SK-N-SH (cell line): ENCODE measurements at regions not wholly inside any gene's neighbourhood (a gene's known extent, or its start where the extent isn't known, plus 50 kb on each side); places are given as distances from the start of the nearest gene placed in this dataset.

ENCODE experiments used
- CTCF ChIA-PET: fragments of 300-600, 350-600 bp; formaldehyde crosslinking; extraction: SDS; loops from one replicate; lab custom pipeline; 2021; lab: Yijun Ruan, JAX
- POLR2A ChIA-PET: fragments of 350-600 bp; sonication (Branson Sonifier 250); formaldehyde crosslinking; extraction: SDS; loops from one replicate; lab custom pipeline; 2020; ENCODE audit warnings: antibody characterized with exemption, inconsistent platforms; lab: Yijun Ruan, JAX
- DNase-seq: peaks from one replicate; pipeline ENCODE4 v3.0.0; 2012
- H2AFZ ChIP-seq: fragments of 200-600 bp; sonication (generic); 2 replicates; pipeline ENCODE4 v1.8.1; 2016; ENCODE audit warnings: antibody characterized with exemption, mild to moderate bottlenecking, low read depth
- H3F3A ChIP-seq: fragments of 200-600 bp; sonication (generic); replicated peaks from 2 replicates; pipeline ENCODE3; 2016; ENCODE audit warnings: antibody characterized with exemption, mild to moderate bottlenecking; ENCODE audit not compliant: insufficient read depth
- H3K27ac ChIP-seq, 2 experiments: fragments of 200-500 bp in 1 of 2; fragments of 200-600 bp in 1 of 2; sonication (Bioruptor generic) in 1 of 2; sonication (generic), shearing (Covaris generic) in 1 of 2; 2 replicates each; pipeline versions ENCODE4 v1.5.1 to v1.6.1; 2014 to 2016; ENCODE audit warnings: low read depth in 2 of 2, inconsistent platforms in 1 of 2, low read length in 1 of 2, mild to moderate bottlenecking in 1 of 2, mixed read lengths in 1 of 2
- H3K27me3 ChIP-seq: fragments of 200-600 bp; sonication (generic), shearing (Covaris generic); 2 replicates; pipeline ENCODE4 v1.6.1; 2016; ENCODE audit warnings: mixed run types; ENCODE audit not compliant: insufficient read depth
- H3K36me3 ChIP-seq, 2 experiments: fragments of 200-500 bp in 1 of 2; fragments of 200-600 bp in 1 of 2; sonication (Bioruptor generic) in 1 of 2; sonication (generic) in 1 of 2; replicated peaks in 1 of 2; 2 replicates each; pipeline versions ENCODE3 to v1.5.1; 2014 to 2016; ENCODE audit warnings: low read length in 1 of 2, mild to moderate bottlenecking in 1 of 2; ENCODE audit not compliant: insufficient read depth in 2 of 2, control insufficient read depth in 1 of 2
- H3K4me1 ChIP-seq, 2 experiments: fragments of 200-500 bp in 1 of 2; fragments of 200-600 bp in 1 of 2; sonication (Bioruptor generic) in 1 of 2; sonication (generic), shearing (Covaris generic) in 1 of 2; 2 replicates each; pipeline versions ENCODE4 v1.5.1 to v1.6.1; 2014 to 2016; ENCODE audit warnings: low read depth in 1 of 2, low read length in 1 of 2, mixed run types in 1 of 2; ENCODE audit not compliant: insufficient read depth in 2 of 2, control insufficient read depth in 1 of 2
- H3K4me2 ChIP-seq: fragments of 200-600 bp; sonication (generic), shearing (Covaris generic); 2 replicates; pipeline ENCODE4 v1.6.1; 2017; ENCODE audit warnings: mixed run types
- H3K4me3 ChIP-seq, 2 experiments: fragments of 200-500 bp in 1 of 2; fragments of 200-600 bp in 1 of 2; sonication (Bioruptor generic) in 1 of 2; sonication (generic), shearing (Covaris generic) in 1 of 2; 2 replicates each; pipeline versions ENCODE4 v1.5.1 to v1.8.1; 2014 to 2016; ENCODE audit warnings: low read depth in 2 of 2, inconsistent platforms in 1 of 2, low read length in 1 of 2, mild to moderate bottlenecking in 1 of 2, mixed read lengths in 1 of 2, moderate library complexity in 1 of 2
- H3K79me2 ChIP-seq: fragments of 200-600 bp; sonication (generic); 2 replicates; pipeline ENCODE4 v1.8.1; 2017; ENCODE audit warnings: mild to moderate bottlenecking; ENCODE audit not compliant: insufficient read depth
- H3K9ac ChIP-seq: fragments of 200-600 bp; sonication (generic); 2 replicates; pipeline ENCODE4 v1.6.1; 2017; ENCODE audit warnings: mixed run types
- H3K9me2 ChIP-seq: fragments of 200-600 bp; sonication (generic); 2 replicates; pipeline ENCODE4 v1.6.1; 2017; ENCODE audit warnings: mixed run types
- H3K9me3 ChIP-seq: fragments of 200-600 bp; sonication (generic); 2 replicates; pipeline ENCODE4 v1.6.1; 2017; ENCODE audit warnings: mixed run types, mild to moderate bottlenecking, moderate library complexity
- H4K20me1 ChIP-seq: fragments of 200-600 bp; sonication (generic); 2 replicates; pipeline ENCODE4 v1.6.1; 2017; ENCODE audit warnings: mild to moderate bottlenecking, mixed run types; ENCODE audit not compliant: insufficient read depth
- EZH2phosphoT487 ChIP-seq: fragments of 200-600 bp; sonication (generic); IDR thresholded peaks from 2 replicates; pipeline ENCODE4 v1.6.1; 2017; ENCODE audit warnings: low read depth, mixed run types, mild to moderate bottlenecking, antibody characterized with exemption, moderate library complexity, borderline replicate concordance
- IRF3 ChIP-seq: fragments of 150-350 bp; IDR thresholded peaks from 2 replicates; pipeline ENCODE4 v1.6.1; 2016; ENCODE audit warnings: mild to moderate bottlenecking, low read depth, low read length
- JUND ChIP-seq: IDR thresholded peaks from 2 replicates; pipeline ENCODE4 v1.4.0; 2012
- MEF2A ChIP-seq: IDR thresholded peaks from 2 replicates; pipeline ENCODE4 v1.4.0; 2012; ENCODE audit warnings: low read depth, borderline replicate concordance
- MXI1 ChIP-seq: IDR thresholded peaks from 2 replicates; pipeline ENCODE4 v1.6.1; 2012; ENCODE audit warnings: mild to moderate bottlenecking, low read depth, low read length, improper control_type of control experiment
- NFIC ChIP-seq: IDR thresholded peaks from 2 replicates; pipeline ENCODE4 v1.4.0; 2012; ENCODE audit warnings: borderline replicate concordance
- POLR2AphosphoS5 ChIP-seq: IDR thresholded peaks from 2 replicates; pipeline ENCODE4 v1.6.1; 2012; ENCODE audit warnings: low read depth, low read length
- REST ChIP-seq: IDR thresholded peaks from 2 replicates; pipeline ENCODE4 v1.6.1; 2012; ENCODE audit warnings: mild to moderate bottlenecking, low read depth, low read length, moderate library complexity
- RFX5 ChIP-seq: IDR thresholded peaks from 2 replicates; pipeline ENCODE4 v1.6.1; 2012; ENCODE audit warnings: mild to moderate bottlenecking, improper control_type of control experiment, low read length
- SIN3A ChIP-seq: IDR thresholded peaks from 2 replicates; pipeline ENCODE4 v1.6.1; 2012; ENCODE audit warnings: low read depth, mild to moderate bottlenecking, low read length, moderate library complexity, borderline replicate concordance
- TAF1 ChIP-seq: IDR thresholded peaks from 2 replicates; pipeline ENCODE4 v1.6.1; 2012; ENCODE audit warnings: low read depth, mild to moderate bottlenecking, low read length, moderate library complexity, borderline replicate concordance
- TEAD4 ChIP-seq: IDR thresholded peaks from 2 replicates; pipeline ENCODE4 v1.4.0; 2012; ENCODE audit warnings: mild to moderate bottlenecking, borderline replicate concordance; ENCODE audit not compliant: insufficient read depth
- WGBS: methylation state at CpG from one replicate; pipeline ENCODE4 v1.1.6; 2017; ENCODE audit warnings: low lambda C conversion rate; 5-methylcytosine and 5-hydroxymethylcytosine counted together

DNA sequence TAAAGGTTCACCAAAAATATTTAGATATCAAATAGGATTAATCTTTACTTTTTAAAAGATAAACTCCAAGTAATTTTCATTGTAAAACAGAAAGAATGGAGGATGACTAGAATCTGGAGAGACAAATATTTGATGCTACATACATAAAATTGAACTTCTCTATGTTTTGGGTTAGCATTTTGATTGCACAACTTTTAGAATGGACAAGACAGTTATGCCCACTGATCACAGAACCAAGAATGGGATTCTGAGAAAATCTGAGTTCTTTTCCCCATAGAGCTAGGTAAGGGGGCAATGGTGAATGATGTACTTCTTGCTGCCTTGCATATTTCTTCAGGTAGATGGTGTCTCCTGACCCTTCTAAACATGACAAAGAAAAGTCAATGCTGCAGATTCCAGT is 191.2 kb upstream of the ZEB2 start (continued):
- TF ChIP-seq REST (no peak), EZH2phosphoT487 (no peak), NFIC (no peak)

DNA sequence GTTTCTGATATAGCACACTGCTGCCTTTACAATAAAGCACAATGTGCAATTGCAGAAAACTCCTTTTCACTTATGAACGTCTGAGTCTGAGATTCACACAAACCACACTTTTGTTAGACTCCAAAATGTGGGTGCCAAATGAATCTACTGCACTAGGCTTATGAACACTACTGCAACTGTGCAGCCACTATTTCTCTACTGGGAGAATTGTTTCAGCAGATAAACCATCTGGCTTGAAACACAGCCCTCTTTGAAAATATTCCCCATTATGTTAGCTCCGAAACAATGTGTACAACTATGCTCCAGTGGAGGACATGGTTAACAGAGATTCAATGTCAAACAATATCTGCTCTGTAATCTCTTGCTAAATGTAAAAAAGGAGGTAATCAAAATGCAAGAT is 188.7 kb upstream of the ZEB2 start:
- no peaks in the 10 kb centered on the region for H3K9me2 ChIP-seq
- CTCF ChIA-PET = no interaction called here
- no peak overlapping the region for H3K4me3 ChIP-seq
- H3K4me2 ChIP-seq = no peak overlapping the region
- H3K4me1 ChIP-seq = peaks cover 0 to 8% of the 10 kb centered on the region in 2 experiments; a peak in 2 of 4 replicates
- H3K27me3 ChIP-seq = no peaks in the 10 kb centered on the region
- H3K9me3 ChIP-seq = no peaks in the 10 kb centered on the region
- WGBS = 88% methylated on average over 2 of the region's 2 CpGs
- H2AFZ ChIP-seq = no peak overlapping the region
- DNase-seq = no peak
- H3K27ac ChIP-seq = no peak overlapping the region
- H4K20me1 ChIP-seq = no peaks in the 10 kb centered on the region
- POLR2A ChIA-PET = no interaction called here
- H3K79me2 ChIP-seq = no peaks in the 10 kb centered on the region
- H3K9ac ChIP-seq = no peak overlapping the region
- no peaks in the 10 kb centered on the region for H3K36me3 ChIP-seq
- H3F3A ChIP-seq = no peaks in the 10 kb centered on the region
- TF ChIP-seq EZH2phosphoT487 (no peak), MEF2A (no peak), REST (no peak), IRF3 (no peak), SIN3A (no peak), MXI1 (no peak), JUND (no peak), POLR2AphosphoS5 (no peak), RFX5 (no peak), TAF1 (no peak), TEAD4 (no peak)
